ENCODE measurements at regions not wholly inside any gene's neighbourhood (a gene's known extent, or its start where the extent isn't known, plus 50 kb on each side); places are given as distances from the start of the nearest gene placed in this dataset.

GRCh38 chr9:106419829-106420228 is 443.1 kb upstream of the ZNF462 start:
- no peaks in the 10 kb centered on the region for H3K79me2 ChIP-seq (ENCODE audit: low read length)
- no peak overlapping the region for H3K9ac ChIP-seq (ENCODE audit: low read length)
- H4K20me1 ChIP-seq (ENCODE audit: insufficient read depth, low read depth, low read length) = no peaks in the 10 kb centered on the region
- H2AFZ ChIP-seq (ENCODE audit: low read length) = no peak overlapping the region
- H3K4me2 ChIP-seq (ENCODE audit: low read depth, low read length, poor library complexity, severe bottlenecking) = no peak overlapping the region
- no peaks in the 10 kb centered on the region for H3K36me3 ChIP-seq (ENCODE audit: insufficient read depth, low read length)
- no peaks in the 10 kb centered on the region for H3K9me2 ChIP-seq (replicated peaks; ENCODE audit: insufficient read depth, low read length)
- H3K4me3 ChIP-seq (ENCODE audit: low read length) = no peak overlapping the region
- no peaks in the 10 kb centered on the region for H3K27me3 ChIP-seq (ENCODE audit: low read length)
- no peaks in the 10 kb centered on the region for H3K9me3 ChIP-seq (ENCODE audit: low read length)
- no peaks in the 10 kb centered on the region for H3K4me1 ChIP-seq (ENCODE audit: low read length)
- H3K27ac ChIP-seq (ENCODE audit: low read length) = no peak overlapping the region
- DNase-seq = no peak

DNA sequence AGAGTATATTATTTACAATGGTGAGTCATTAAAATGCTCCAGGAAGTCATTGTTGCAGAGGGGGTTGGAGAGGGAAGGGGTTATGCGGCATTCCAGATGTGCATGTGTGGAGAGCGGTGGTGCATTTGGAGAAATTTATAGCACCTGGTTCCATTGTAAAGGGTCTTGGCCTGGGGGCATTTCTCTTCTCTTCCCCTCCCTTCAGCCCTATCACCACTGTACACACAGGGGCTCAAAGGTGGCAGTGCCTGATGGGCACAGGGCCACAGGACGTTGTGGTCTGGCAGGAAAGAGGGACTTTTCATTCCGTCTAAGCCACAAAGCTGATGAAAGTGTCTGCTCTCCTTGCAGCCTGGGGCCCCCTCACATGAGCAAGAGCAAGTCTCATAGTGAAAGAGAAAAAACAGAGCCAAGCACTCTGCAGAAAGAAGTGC is 442.4 kb upstream of the ZNF462 start:
- H3K27me3 ChIP-seq (ENCODE audit: low read length) = no peaks in the 10 kb centered on the region
- H3K4me3 ChIP-seq (ENCODE audit: low read length) = no peak overlapping the region
- DNase-seq = no peak
- H3K9me3 ChIP-seq (ENCODE audit: low read length) = no peaks in the 10 kb centered on the region
- no peak overlapping the region for H3K9ac ChIP-seq (ENCODE audit: low read length)
- no peaks in the 10 kb centered on the region for H3K4me1 ChIP-seq (ENCODE audit: low read length)
- no peaks in the 10 kb centered on the region for H4K20me1 ChIP-seq (ENCODE audit: insufficient read depth, low read depth, low read length)
- no peak overlapping the region for H3K4me2 ChIP-seq (ENCODE audit: low read depth, low read length, poor library complexity, severe bottlenecking)
- H3K79me2 ChIP-seq (ENCODE audit: low read length) = no peaks in the 10 kb centered on the region
- H3K9me2 ChIP-seq (replicated peaks; ENCODE audit: insufficient read depth, low read length) = no peaks in the 10 kb centered on the region
- H3K27ac ChIP-seq (ENCODE audit: low read length) = no peak overlapping the region
- no peak overlapping the region for H2AFZ ChIP-seq (ENCODE audit: low read length)
- H3K36me3 ChIP-seq (ENCODE audit: insufficient read depth, low read length) = no peaks in the 10 kb centered on the region

GRCh38 chr9:106421772-106422171 is 441.2 kb upstream of the ZNF462 start:
- Histone ChIP-seq H3K9me3 (ENCODE audit: low read length) (no peaks in the 10 kb centered on the region), H3K9me2 (replicated peaks; ENCODE audit: insufficient read depth, low read length) (no peaks in the 10 kb centered on the region), H3K4me2 (ENCODE audit: low read depth, low read length, poor library complexity, severe bottlenecking) (no peak overlapping the region), H3K79me2 (ENCODE audit: low read length) (no peaks in the 10 kb centered on the region), H2AFZ (ENCODE audit: low read length) (no peak overlapping the region), H4K20me1 (ENCODE audit: insufficient read depth, low read depth, low read length) (no peaks in the 10 kb centered on the region), H3K4me1 (ENCODE audit: low read length) (no peaks in the 10 kb centered on the region), H3K27ac (ENCODE audit: low read length) (no peak overlapping the region), H3K27me3 (ENCODE audit: low read length) (no peaks in the 10 kb centered on the region), H3K36me3 (ENCODE audit: insufficient read depth, low read length) (no peaks in the 10 kb centered on the region), H3K9ac (ENCODE audit: low read length) (no peak overlapping the region), H3K4me3 (ENCODE audit: low read length) (no peak overlapping the region)
- DNase-seq = no peak

DNA sequence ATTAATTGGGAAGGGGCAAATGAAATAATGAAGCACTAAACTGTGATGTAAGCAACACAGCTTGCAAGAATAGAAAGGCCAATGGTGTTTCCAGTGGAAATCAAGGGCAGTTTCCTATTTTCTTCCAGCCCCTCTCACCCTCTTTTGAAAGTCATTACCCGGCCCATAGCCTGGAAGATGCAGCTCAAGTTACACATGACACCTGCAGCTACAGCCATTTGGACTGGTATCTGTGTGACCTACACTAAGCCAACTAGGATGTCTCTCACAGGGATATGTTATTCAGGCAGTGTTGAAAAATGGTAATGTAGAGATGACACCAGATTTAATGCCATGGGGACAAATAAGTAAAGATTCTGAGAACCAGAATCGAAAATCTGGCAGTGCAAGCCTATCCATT is 439.4 kb upstream of the ZNF462 start:
- Histone ChIP-seq H2AFZ (ENCODE audit: low read length) (no peak overlapping the region), H3K9me2 (replicated peaks; ENCODE audit: insufficient read depth, low read length) (no peaks in the 10 kb centered on the region)

GRCh38 chr9:106432631-106433030 is 430.3 kb upstream of the ZNF462 start:
- no peak for DNase-seq
- no peaks in the 10 kb centered on the region for H3K79me2 ChIP-seq (ENCODE audit: low read length)
- H3K36me3 ChIP-seq (ENCODE audit: insufficient read depth, low read length) = no peaks in the 10 kb centered on the region
- no peak overlapping the region for H3K9ac ChIP-seq (ENCODE audit: low read length)
- no peak overlapping the region for H3K4me3 ChIP-seq (ENCODE audit: low read length)
- no peak overlapping the region for H2AFZ ChIP-seq (ENCODE audit: low read length)
- no peaks in the 10 kb centered on the region for H3K27me3 ChIP-seq (ENCODE audit: low read length)
- H3K4me2 ChIP-seq (ENCODE audit: low read depth, low read length, poor library complexity, severe bottlenecking) = no peak overlapping the region
- no peaks in the 10 kb centered on the region for H3K9me3 ChIP-seq (ENCODE audit: low read length)
- no peaks in the 10 kb centered on the region for H3K4me1 ChIP-seq (ENCODE audit: low read length)
- H4K20me1 ChIP-seq (ENCODE audit: insufficient read depth, low read depth, low read length) = no peaks in the 10 kb centered on the region
- no peak overlapping the region for H3K27ac ChIP-seq (ENCODE audit: low read length)
- H3K9me2 ChIP-seq (replicated peaks; ENCODE audit: insufficient read depth, low read length) = no peaks in the 10 kb centered on the region

More for the DNA sequence above, 439.4 kb upstream of the ZNF462 start:
- no peaks in the 10 kb centered on the region for H3K79me2 ChIP-seq (ENCODE audit: low read length)
- no peaks in the 10 kb centered on the region for H3K36me3 ChIP-seq (ENCODE audit: insufficient read depth, low read length)
- no peak overlapping the region for H3K27ac ChIP-seq (ENCODE audit: low read length)
- no peaks in the 10 kb centered on the region for H3K27me3 ChIP-seq (ENCODE audit: low read length)
- H3K9me3 ChIP-seq (ENCODE audit: low read length) = no peaks in the 10 kb centered on the region
- no peak overlapping the region for H3K4me2 ChIP-seq (ENCODE audit: low read depth, low read length, poor library complexity, severe bottlenecking)
- no peaks in the 10 kb centered on the region for H4K20me1 ChIP-seq (ENCODE audit: insufficient read depth, low read depth, low read length)
- no peak for DNase-seq
- H3K4me3 ChIP-seq (ENCODE audit: low read length) = no peak overlapping the region
- H3K9ac ChIP-seq (ENCODE audit: low read length) = no peak overlapping the region
- H3K4me1 ChIP-seq (ENCODE audit: low read length) = no peaks in the 10 kb centered on the region

GRCh38 chr9:106438928-106439327 is 424.0 kb upstream of the ZNF462 start:
- no peaks in the 10 kb centered on the region for H3K4me1 ChIP-seq (ENCODE audit: low read length)
- no peak overlapping the region for H3K4me3 ChIP-seq (ENCODE audit: low read length)
- H4K20me1 ChIP-seq (ENCODE audit: insufficient read depth, low read depth, low read length) = no peaks in the 10 kb centered on the region
- H2AFZ ChIP-seq (ENCODE audit: low read length) = no peak overlapping the region
- no peak overlapping the region for H3K27ac ChIP-seq (ENCODE audit: low read length)
- no peaks in the 10 kb centered on the region for H3K79me2 ChIP-seq (ENCODE audit: low read length)
- no peaks in the 10 kb centered on the region for H3K36me3 ChIP-seq (ENCODE audit: insufficient read depth, low read length)
- no peak overlapping the region for H3K9ac ChIP-seq (ENCODE audit: low read length)
- no peak for DNase-seq
- no peaks in the 10 kb centered on the region for H3K27me3 ChIP-seq (ENCODE audit: low read length)
- no peak overlapping the region for H3K4me2 ChIP-seq (ENCODE audit: low read depth, low read length, poor library complexity, severe bottlenecking)
- no peaks in the 10 kb centered on the region for H3K9me2 ChIP-seq (replicated peaks; ENCODE audit: insufficient read depth, low read length)
- no peaks in the 10 kb centered on the region for H3K9me3 ChIP-seq (ENCODE audit: low read length)

- Histone ChIP-seq H3K27ac (ENCODE audit: low read length) (no peak overlapping the region), H3K4me1 (ENCODE audit: low read length) (no peaks in the 10 kb centered on the region)
Measured at GRCh38 chr9:106441283-106441682, 421.7 kb upstream of the ZNF462 start.

GRCh38 chr9:106443520-106443919 is 419.4 kb upstream of the ZNF462 start:
- H3K79me2 ChIP-seq (ENCODE audit: low read length) = no peaks in the 10 kb centered on the region

More at GRCh38 chr9:106441283-106441682, 421.7 kb upstream of the ZNF462 start:
- Histone ChIP-seq H2AFZ (ENCODE audit: low read length) (no peak overlapping the region), H4K20me1 (ENCODE audit: insufficient read depth, low read depth, low read length) (no peaks in the 10 kb centered on the region), H3K9me3 (ENCODE audit: low read length) (no peaks in the 10 kb centered on the region), H3K79me2 (ENCODE audit: low read length) (no peaks in the 10 kb centered on the region), H3K4me2 (ENCODE audit: low read depth, low read length, poor library complexity, severe bottlenecking) (no peak overlapping the region), H3K27me3 (ENCODE audit: low read length) (no peaks in the 10 kb centered on the region), H3K9ac (ENCODE audit: low read length) (no peak overlapping the region), H3K36me3 (ENCODE audit: insufficient read depth, low read length) (no peaks in the 10 kb centered on the region), H3K4me3 (ENCODE audit: low read length) (no peak overlapping the region), H3K9me2 (replicated peaks; ENCODE audit: insufficient read depth, low read length) (no peaks in the 10 kb centered on the region)
- DNase-seq = no peak

DNA sequence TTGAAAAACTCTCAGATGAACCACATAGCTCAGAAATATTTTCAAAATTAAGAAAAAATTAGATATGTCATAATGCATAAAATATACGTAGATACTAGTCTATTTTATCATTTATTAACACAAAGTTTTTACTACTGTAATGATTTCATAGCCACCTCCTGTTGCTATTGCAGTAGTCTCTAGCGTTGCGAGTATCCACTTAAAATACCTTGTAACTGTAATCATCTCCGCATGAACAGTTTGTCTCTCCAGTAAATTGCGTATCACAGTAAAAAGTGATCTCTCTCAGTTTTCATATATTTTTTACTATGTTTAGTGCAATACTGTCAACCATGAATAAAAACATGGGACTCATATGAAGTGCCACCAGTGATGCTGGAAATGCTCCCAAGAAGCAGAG is 417.9 kb upstream of the ZNF462 start:
- Histone ChIP-seq H3K9me2 (replicated peaks; ENCODE audit: insufficient read depth, low read length) (no peaks in the 10 kb centered on the region), H3K9ac (ENCODE audit: low read length) (no peak overlapping the region), H3K27me3 (ENCODE audit: low read length) (no peaks in the 10 kb centered on the region), H3K4me3 (ENCODE audit: low read length) (no peak overlapping the region), H3K36me3 (ENCODE audit: insufficient read depth, low read length) (no peaks in the 10 kb centered on the region), H3K79me2 (ENCODE audit: low read length) (no peaks in the 10 kb centered on the region), H4K20me1 (ENCODE audit: insufficient read depth, low read depth, low read length) (no peaks in the 10 kb centered on the region), H3K4me2 (ENCODE audit: low read depth, low read length, poor library complexity, severe bottlenecking) (no peak overlapping the region), H3K27ac (ENCODE audit: low read length) (no peak overlapping the region), H3K4me1 (ENCODE audit: low read length) (no peaks in the 10 kb centered on the region), H2AFZ (ENCODE audit: low read length) (no peak overlapping the region), H3K9me3 (ENCODE audit: low read length) (no peaks in the 10 kb centered on the region)
- DNase-seq = no peak

More at GRCh38 chr9:106443520-106443919, 419.4 kb upstream of the ZNF462 start:
- no peaks in the 10 kb centered on the region for H3K27me3 ChIP-seq (ENCODE audit: low read length)
- H3K36me3 ChIP-seq (ENCODE audit: insufficient read depth, low read length) = no peaks in the 10 kb centered on the region
- no peak for DNase-seq
- no peaks in the 10 kb centered on the region for H3K4me1 ChIP-seq (ENCODE audit: low read length)
- H4K20me1 ChIP-seq (ENCODE audit: insufficient read depth, low read depth, low read length) = no peaks in the 10 kb centered on the region
- H2AFZ ChIP-seq (ENCODE audit: low read length) = no peak overlapping the region
- no peak overlapping the region for H3K4me2 ChIP-seq (ENCODE audit: low read depth, low read length, poor library complexity, severe bottlenecking)
- H3K4me3 ChIP-seq (ENCODE audit: low read length) = no peak overlapping the region
- H3K9ac ChIP-seq (ENCODE audit: low read length) = no peak overlapping the region
- H3K9me3 ChIP-seq (ENCODE audit: low read length) = no peaks in the 10 kb centered on the region
- no peaks in the 10 kb centered on the region for H3K9me2 ChIP-seq (replicated peaks; ENCODE audit: insufficient read depth, low read length)
- H3K27ac ChIP-seq (ENCODE audit: low read length) = no peak overlapping the region

Data from Karpas-422 (cell line).